Activated CD4-positive, alpha-beta T cell treated with anti-CD3 and anti-CD28 coated beads, Interleukin-2, amount 50 U/mL, for 24 hours (primary cell): ENCODE measurements at regions not wholly inside any gene's neighbourhood (a gene's known extent, or its start where the extent isn't known, plus 50 kb on each side); places are given as distances from the start of the nearest gene placed in this dataset.

ENCODE experiments used
- DNase-seq, 2 donors: peaks; one replicate each; pipeline ENCODE4 v3.0.0-alpha.2; 2020; ENCODE audit warnings: low read depth in 1 of 2, low spot score in 1 of 2

DNA sequence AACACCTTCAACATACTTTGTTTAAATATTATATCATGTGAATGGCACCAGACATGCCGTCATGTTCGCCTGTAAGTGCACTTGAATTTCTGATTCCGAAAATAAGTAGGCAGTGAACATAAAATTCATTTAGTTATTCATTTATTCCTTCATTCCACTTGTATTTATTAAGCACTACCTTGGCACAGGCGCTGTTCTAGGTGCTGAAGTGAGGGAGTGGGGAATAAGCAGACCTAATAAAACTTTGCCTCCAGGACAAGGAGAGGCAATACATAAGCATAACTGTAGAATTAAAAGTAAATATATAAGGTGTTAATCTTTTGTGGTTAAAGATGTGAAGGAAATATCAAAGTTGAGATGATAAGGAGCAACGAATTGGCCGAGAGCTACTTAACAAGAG, 297.4 kb downstream of the TENT4A start:
- no peak for DNase-seq

- no peak for DNase-seq
Observed at GRCh38 chr5:7012057-7012456, 298.8 kb downstream of the TENT4A start.

DNA sequence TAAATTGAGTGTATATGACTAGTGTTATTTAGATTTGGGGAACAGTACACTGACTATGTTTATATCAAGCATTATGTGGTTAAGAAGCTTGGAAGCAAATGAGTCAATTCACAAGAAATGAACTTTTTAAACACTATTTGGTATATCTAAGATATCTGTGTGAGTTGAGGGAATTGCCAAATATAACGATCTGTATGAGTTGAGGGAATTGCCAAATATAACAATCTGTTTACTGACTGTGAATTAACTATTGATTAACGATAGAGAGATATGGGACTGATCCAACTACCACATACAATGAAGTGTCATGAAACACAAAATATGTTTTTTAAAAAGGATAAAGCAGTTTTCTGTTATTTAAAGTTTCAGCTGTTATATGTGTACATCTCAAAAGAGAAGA, 301.4 kb downstream of the TENT4A start:
- no peak for DNase-seq

- no peak for DNase-seq
Observed at GRCh38 chr5:7015586-7016256, 302.5 kb downstream of the TENT4A start.

DNA sequence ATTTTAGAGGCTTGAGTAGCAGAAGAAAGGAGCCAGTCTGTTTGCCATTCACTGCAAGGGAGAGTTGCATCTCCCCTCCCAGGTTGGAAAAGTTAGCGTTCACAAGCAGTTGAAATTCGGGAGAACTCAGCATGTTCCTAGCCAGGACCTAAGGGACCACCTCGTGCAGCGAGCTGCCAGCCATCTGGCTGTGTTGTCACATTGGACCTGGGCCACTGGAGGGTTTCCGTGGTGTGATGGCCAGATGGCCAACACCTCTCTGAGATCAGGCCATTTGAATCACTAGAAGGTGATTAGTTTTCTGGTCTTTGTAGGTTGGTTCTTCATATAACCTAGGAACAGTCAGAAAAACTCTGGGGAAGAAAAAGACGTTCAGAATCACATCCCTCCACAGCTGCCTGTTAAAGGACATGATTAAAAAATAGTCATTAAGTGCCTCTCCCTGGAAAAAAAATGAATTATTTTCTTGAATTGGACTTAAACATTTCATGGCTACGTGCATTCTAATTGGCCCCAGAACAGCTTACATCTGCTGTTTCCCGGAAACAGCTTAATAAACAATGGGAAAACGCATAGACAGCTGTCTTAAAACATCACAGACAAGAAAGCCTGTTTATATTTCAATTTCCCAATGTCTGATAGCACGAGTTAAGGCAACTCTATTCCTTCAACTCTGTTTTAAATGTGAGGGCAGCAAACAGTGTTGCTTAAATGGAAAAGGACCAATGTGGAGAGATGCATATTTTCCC, 303.9 kb downstream of the TENT4A start:
- no peak for DNase-seq

GRCh38 chr5:7018198-7018597, 305.0 kb downstream of the TENT4A start:
- DNase-seq: no peak

GRCh38 chr5:7018601-7019000, 305.4 kb downstream of the TENT4A start:
- DNase-seq: no peak

GRCh38 chr5:7036192-7036835, 323.1 kb downstream of the TENT4A start:
- no peak for DNase-seq

DNA sequence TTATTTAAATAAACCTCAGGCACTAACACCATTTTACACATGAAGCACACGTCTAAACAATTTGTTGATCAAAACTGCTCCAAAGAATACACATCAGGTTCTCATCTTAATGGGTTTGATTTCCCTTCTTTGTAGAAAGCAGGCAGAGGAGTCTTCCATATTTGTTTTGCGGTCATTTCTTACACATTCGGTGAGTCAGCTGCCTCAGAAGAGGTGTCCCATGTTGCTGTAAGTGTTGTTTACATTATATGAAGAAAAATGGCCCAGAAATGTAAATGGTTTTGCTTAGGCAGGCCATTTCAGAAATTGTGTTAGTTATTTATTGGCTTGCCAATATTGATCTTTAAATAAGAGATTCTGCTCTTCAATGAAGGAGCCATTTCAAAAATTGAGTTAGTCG, 325.8 kb downstream of the TENT4A start:
- DNase-seq: no peak

- no peak for DNase-seq
Observed at GRCh38 chr5:7040111-7040510, 326.9 kb downstream of the TENT4A start.

GRCh38 chr5:7043797-7044196, 330.6 kb downstream of the TENT4A start:
- no peak for DNase-seq

- no peak for DNase-seq
Observed at GRCh38 chr5:7047511-7048261, 334.5 kb downstream of the TENT4A start.

- DNase-seq: no peak
Observed at GRCh38 chr5:7050986-7051385, 337.8 kb downstream of the TENT4A start.

- DNase-seq: no peak
Observed at GRCh38 chr5:7053125-7053524, 339.9 kb downstream of the TENT4A start.

DNA sequence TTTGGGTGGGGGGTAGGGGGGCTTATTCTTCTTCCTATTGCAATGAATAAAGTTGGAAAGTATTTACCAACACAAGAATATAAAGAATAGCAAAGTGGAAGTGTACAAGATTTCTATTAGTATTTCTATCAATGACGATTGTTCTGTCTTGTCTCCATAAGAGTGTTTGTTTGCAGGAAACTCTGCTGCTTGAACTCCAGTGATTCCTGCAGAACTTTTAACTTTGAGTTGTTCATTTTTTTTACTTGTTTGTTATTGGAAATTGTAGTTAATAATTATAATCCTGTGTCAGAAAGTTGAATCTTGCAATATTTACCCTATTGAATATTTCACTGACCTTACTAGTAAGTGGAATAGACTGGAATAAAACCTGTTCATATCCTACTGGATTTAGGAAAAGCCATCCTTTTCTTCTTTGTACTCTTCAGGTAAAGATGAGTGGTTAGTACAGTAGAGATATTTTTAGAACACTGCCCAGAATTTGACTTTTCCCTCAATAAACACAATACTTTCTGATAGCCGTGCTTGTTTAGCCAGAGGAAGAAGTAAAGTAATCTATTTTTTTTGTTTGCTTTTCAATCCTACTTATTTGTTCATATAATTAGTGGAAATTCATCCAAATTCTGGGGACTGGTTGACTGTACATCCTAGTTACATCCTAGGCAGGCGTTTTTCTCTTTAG, 340.4 kb downstream of the TENT4A start:
- DNase-seq: no peak

DNA sequence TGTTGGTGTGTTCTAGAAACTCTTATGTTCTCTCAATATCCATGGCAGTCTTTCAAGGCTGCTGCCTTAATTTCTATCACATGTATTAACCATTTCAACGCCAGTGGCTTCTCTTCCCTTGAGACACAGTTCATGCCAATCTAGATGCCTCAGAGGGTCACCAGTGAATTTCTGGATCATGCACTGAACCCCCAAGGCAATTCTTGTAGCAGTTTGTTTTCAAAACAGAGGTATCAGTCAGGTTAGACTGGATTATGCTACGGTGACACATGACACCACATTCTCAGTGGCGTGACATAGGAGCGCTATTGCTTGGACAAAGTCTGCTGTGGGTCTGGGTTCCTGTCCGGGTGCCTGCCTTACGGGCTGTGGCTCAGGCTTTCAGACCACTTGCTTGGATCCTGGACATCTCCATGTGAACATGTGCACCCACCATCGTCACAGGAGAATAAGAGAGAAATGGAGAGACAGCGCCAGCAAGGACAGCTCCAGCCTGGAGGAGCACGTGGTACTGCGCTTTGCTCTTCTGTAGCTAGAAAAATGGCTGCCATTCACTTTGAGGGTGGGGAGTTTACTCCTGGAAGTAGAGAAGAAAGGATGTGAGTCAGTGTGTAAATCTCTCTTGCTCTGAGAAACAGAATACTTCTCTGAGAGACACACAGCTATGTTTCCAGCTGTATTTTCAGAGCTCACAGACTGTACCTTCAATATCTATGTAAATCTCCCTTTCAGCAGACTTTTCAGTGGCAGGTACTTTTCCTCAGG, 329.3 kb upstream of the ADCY2 start:
- no peak for DNase-seq

- DNase-seq: no peak
Observed at GRCh38 chr5:7068156-7068555, 327.8 kb upstream of the ADCY2 start.

GRCh38 chr5:7068899-7069298, 327.0 kb upstream of the ADCY2 start:
- no peak for DNase-seq

DNA sequence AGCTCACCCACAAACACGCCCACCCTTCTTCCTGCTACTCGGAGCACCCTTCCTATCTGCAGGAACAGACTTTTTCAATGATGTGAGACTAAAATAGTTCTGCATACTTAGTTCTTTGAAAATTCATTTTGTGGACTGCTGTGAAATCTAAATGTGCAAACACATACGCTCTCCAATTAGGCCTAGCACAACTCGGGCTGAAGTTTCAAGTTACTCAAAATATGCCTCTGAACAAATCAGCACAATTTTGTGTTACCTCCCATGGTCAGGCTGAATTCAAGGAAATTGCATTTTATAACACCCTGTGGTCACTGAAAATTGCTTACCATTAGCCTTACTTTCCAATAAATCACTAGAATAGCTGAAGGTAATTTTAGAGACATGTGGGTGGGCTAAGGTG, 323.8 kb upstream of the ADCY2 start:
- no peak for DNase-seq

DNA sequence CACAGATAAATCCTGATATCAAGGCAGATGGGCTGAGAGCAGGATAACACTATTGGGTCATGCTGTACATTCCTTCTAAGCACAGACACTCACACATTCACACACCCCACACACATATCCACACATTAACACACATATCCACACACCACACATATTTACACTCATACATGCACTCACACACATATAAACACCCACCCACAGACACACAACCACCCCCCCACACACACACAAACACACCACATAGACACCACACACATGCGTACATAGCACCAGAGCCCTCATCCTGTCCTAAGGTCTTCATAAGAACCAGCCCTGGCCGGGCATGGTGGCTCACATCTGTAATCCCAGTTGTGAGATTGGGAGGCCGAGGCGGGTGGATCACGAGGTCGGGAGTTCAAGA, 322.3 kb upstream of the ADCY2 start:
- DNase-seq: no peak
